Calu3 (cell line): ENCODE measurements at regions not wholly inside any gene's neighbourhood (a gene's known extent, or its start where the extent isn't known, plus 50 kb on each side); places are given as distances from the start of the nearest gene placed in this dataset.

Experiments
- BruUV-seq: library from RNA; stranded (reverse); fragments of 400-500 nt; replicated peaks from 2 replicates; lab custom pipeline; 2021; lab: Mats Ljungman, UMichigan
- CTCF ChIA-PET: fragments of 300-600 bp; sonication (Branson Sonifier 250); formaldehyde crosslinking; loops from one replicate; lab custom pipeline; 2022; ENCODE audit warnings: antibody characterized with exemption; lab: Charles Lee
- DNase-seq: peaks from one replicate; pipeline ENCODE4 v3.0.0; 2022
- H3K27ac Mint-ChIP-seq: one replicate; pipeline ENCODE4 v1.8.0; 2022; ENCODE audit warnings: mixed read lengths; ENCODE audit not compliant: unreplicated experiment
- H3K27me3 Mint-ChIP-seq: one replicate; pipeline ENCODE4 v1.8.0; 2022; ENCODE audit warnings: mixed read lengths; ENCODE audit not compliant: unreplicated experiment
- H3K36me3 Mint-ChIP-seq: one replicate; pipeline ENCODE4 v1.8.0; 2022; ENCODE audit warnings: mild to moderate bottlenecking, moderate library complexity, mixed read lengths; ENCODE audit not compliant: insufficient read depth, unreplicated experiment
- H3K4me1 Mint-ChIP-seq: one replicate; pipeline ENCODE4 v1.8.0; 2022; ENCODE audit warnings: mild to moderate bottlenecking, low read depth, mixed read lengths; ENCODE audit not compliant: unreplicated experiment
- H3K4me3 Mint-ChIP-seq: one replicate; pipeline ENCODE4 v1.8.0; 2022; ENCODE audit warnings: mild to moderate bottlenecking, low read depth, moderate library complexity, mixed read lengths; ENCODE audit not compliant: unreplicated experiment
- H3K9me3 Mint-ChIP-seq: one replicate; pipeline ENCODE4 v1.8.0; 2022; ENCODE audit warnings: low read depth, mixed read lengths; ENCODE audit not compliant: unreplicated experiment
- CTCF ChIP-seq: fragments of 200-600 bp; IDR thresholded peaks from one replicate; pipeline ENCODE4 v1.8.0; 2022; ENCODE audit warnings: antibody characterized with exemption; ENCODE audit not compliant: unreplicated experiment
- intact Hi-C: fragments of 100-400 bp; cut with micrococcal nuclease; formaldehyde crosslinking; loops from one replicate; pipeline ENCODE4 v1.10.0; 2022; ENCODE audit not compliant: unreplicated experiment

GRCh38 chr13:65768545-65768944 lies 1461.6 kb downstream of the PCDH9 start:
- Mint-ChIP-seq H3K27ac (no peak overlapping the region), H3K4me3 (no peak overlapping the region), H3K9me3 (peaks cover 3% of the 10 kb centered on the region), H3K36me3 (no peaks in the 10 kb centered on the region), H3K27me3 (no peaks in the 10 kb centered on the region), H3K4me1 (no peaks in the 10 kb centered on the region)
- intact Hi-C loops: no loop called here
- no peak for DNase-seq
- CTCF ChIA-PET: no interaction called here
- BruUV-seq: no TSS peak
- no peak for TF ChIP-seq CTCF

GRCh38 chr13:65763811-65764210 lies 1466.3 kb downstream of the PCDH9 start:
- TF ChIP-seq CTCF: no peak
- CTCF ChIA-PET: no interaction called here
- Mint-ChIP-seq H3K36me3 (no peaks in the 10 kb centered on the region), H3K27ac (no peak overlapping the region), H3K27me3 (no peaks in the 10 kb centered on the region), H3K4me3 (no peak overlapping the region), H3K4me1 (no peaks in the 10 kb centered on the region), H3K9me3 (peaks cover 6% of the 10 kb centered on the region)
- intact Hi-C loops: no loop called here
- BruUV-seq: no TSS peak
- DNase-seq: no peak

GRCh38 chr13:65762012-65762411 lies 1468.1 kb downstream of the PCDH9 start:
- TF ChIP-seq CTCF: no peak
- H3K4me1 Mint-ChIP-seq: no peaks in the 10 kb centered on the region
- no TSS peak for BruUV-seq
- intact Hi-C loops: no loop called here
- CTCF ChIA-PET: no interaction called here
- no peaks in the 10 kb centered on the region for H3K27me3 Mint-ChIP-seq
- H3K36me3 Mint-ChIP-seq: no peaks in the 10 kb centered on the region
- H3K27ac Mint-ChIP-seq: no peak overlapping the region
- DNase-seq: no peak
- H3K9me3 Mint-ChIP-seq: peaks cover 3% of the 10 kb centered on the region
- no peak overlapping the region for H3K4me3 Mint-ChIP-seq

GRCh38 chr13:65756071-65756671 lies 1474.0 kb downstream of the PCDH9 start:
- CTCF ChIA-PET: no interaction called here
- no peak overlapping the region for H3K4me3 Mint-ChIP-seq

More at GRCh38 chr13:65756071-65756671, 1474.0 kb downstream of the PCDH9 start:
- H3K36me3 Mint-ChIP-seq: no peaks in the 10 kb centered on the region
- peaks cover 3% of the 10 kb centered on the region for H3K9me3 Mint-ChIP-seq
- no TSS peak for BruUV-seq
- DNase-seq: no peak
- no peaks in the 10 kb centered on the region for H3K27me3 Mint-ChIP-seq
- intact Hi-C loops: no loop called here
- TF ChIP-seq CTCF: no peak
- H3K4me1 Mint-ChIP-seq: no peaks in the 10 kb centered on the region
- H3K27ac Mint-ChIP-seq: no peak overlapping the region
